Mucosa of descending colon (tissue), 3 donors: ENCODE measurements at regions not wholly inside any gene's neighbourhood (a gene's known extent, or its start where the extent isn't known, plus 50 kb on each side); places are given as distances from the start of the nearest gene placed in this dataset.

Source experiments
- ATAC-seq: fragments of 200-7000 bp; cut with Tn5 transposase; one replicate; pipeline ENCODE4 v1.9.1; 2020; ENCODE audit warnings: mild to moderate bottlenecking, moderate library complexity
- DNase-seq, 3 donors: peaks; one replicate each; pipeline ENCODE4 v3.0.0-alpha.2; 2020
- H3K36me3 ChIP-seq: fragments of 200-600 bp; one replicate; pipeline ENCODE4 v1.8.0; 2021; ENCODE audit warnings: low read depth, mild to moderate bottlenecking
- H3K4me1 ChIP-seq: fragments of 200-600 bp; one replicate; pipeline ENCODE4 v1.8.0; 2021; ENCODE audit warnings: low read depth, mild to moderate bottlenecking
- H3K4me3 ChIP-seq: fragments of 200-600 bp; one replicate; pipeline ENCODE4 v1.8.0; 2021; ENCODE audit warnings: mild to moderate bottlenecking
- H3K9me3 ChIP-seq: fragments of 200-600 bp; one replicate; pipeline ENCODE4 v1.8.0; 2021; ENCODE audit warnings: mild to moderate bottlenecking
- CTCF ChIP-seq: fragments of 200-600 bp; IDR thresholded peaks from one replicate; pipeline ENCODE4 v1.8.0; 2022; ENCODE audit warnings: antibody characterized with exemption, mild to moderate bottlenecking
- intact Hi-C, 2 donors: fragments of 100-400 bp; cut with DNase I in 1 of 2; cut with micrococcal nuclease in 1 of 2; formaldehyde crosslinking; loops; one replicate each; pipeline versions ENCODE4 v1.11.0 to v1.11.1; 2022; cut with DNase I, micrococcal nuclease
- donor health status: DM: no; HTN: no; CAD: no; lungs with moderate emphysema.
- donor health status: DM: no; HTN: no; CAD: no.
- donor health status: DM: no; HTN: yes; CAD: no.

DNA sequence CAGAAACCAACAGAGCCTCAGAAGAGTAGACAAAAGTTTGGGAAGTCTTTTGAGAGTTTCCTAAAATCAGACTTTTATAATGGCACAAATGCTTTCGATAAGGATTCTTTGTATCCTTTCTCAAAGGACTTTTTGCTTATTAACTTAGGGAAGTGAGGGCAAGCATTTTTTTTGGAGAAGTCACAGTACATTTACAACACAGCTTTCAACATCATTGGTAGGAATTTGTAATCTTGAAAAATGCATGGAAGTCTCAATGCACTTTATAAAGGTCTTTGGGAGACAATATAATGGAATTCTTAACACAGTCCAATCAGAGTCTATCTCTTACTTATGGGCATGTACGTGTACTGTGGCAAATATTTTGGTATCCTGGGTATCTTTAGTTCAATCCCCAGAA is 325.8 kb upstream of the NR5A2 start:
- ATAC-seq (no peak), DNase-seq (no peak)
- no peak for TF ChIP-seq CTCF
- Histone ChIP-seq H3K9me3 (no peaks in the 10 kb centered on the region), H3K4me1 (no peaks in the 10 kb centered on the region), H3K4me3 (no peak overlapping the region), H3K36me3 (no peaks in the 10 kb centered on the region)
- intact Hi-C loops = no loop called here

DNA sequence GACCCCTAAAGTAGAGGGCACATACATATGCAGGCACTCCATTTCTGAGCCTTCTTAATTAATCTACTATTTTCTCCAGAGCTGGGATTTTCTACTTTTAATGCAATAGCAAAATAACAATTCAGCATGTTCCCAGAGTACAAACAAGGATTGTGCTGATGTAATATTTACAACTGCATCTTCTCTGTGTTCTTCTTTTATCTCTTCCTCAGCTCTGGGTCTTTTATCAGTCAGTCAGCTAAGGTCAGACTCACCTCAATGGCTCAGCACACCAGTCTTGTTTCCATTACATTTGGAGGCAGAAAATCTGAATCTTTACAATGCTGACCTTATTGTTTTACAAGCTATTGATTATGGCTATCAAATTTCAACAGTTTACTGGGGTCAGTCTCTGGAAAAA is 323.3 kb upstream of the NR5A2 start:
- Histone ChIP-seq H3K4me3 (no peak overlapping the region), H3K9me3 (no peaks in the 10 kb centered on the region), H3K36me3 (no peaks in the 10 kb centered on the region), H3K4me1 (no peaks in the 10 kb centered on the region)
- intact Hi-C loops = no loop called here
- ATAC-seq = no peak
- no peak for TF ChIP-seq CTCF
- DNase-seq = no peak

- DNase-seq = no peak
- intact Hi-C loops = no loop called here
These were observed 321.7 kb upstream of the NR5A2 start for GRCh38 chr1:199705825-199706224.

DNA sequence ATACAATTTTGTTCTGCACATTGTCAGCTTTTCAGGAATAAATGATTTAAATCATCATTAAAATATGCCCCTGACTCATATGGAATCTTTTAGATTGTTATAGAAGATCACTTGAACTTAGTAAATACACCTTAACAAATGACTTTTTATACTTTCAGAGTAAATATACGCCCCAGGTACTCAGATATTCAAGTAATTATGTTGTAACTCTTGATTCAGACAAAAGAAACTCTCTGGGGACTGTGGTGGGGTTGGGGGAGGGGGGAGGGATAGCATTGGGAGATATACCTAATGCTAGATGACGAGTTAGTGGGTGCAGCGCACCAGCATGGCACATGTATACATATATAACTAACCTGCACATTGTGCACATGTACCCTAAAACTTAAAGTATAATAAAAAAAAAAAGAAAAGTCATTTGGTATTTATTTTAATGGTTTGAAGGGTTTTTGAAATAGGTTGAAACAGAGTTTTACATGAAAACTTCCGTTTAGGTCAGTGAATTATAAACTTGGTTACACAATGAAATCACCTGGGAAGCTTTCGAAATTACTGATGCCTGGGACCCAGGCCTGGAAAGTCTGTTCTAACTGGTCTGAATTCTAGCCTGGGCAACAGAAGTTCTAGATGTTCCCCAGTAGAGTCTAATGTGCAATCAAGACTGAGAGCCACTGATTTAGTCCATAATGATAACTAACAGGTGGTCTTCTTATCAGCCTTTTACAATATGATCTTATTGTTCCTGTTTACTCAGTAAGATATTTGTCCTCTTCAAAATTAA is 320.5 kb upstream of the NR5A2 start:
- Histone ChIP-seq H3K4me3 (no peak overlapping the region), H3K4me1 (no peaks in the 10 kb centered on the region), H3K36me3 (no peaks in the 10 kb centered on the region), H3K9me3 (peaks cover 7% of the 10 kb centered on the region)
- DNase-seq (no peak), ATAC-seq (no peak)
- intact Hi-C loops = no loop called here
- TF ChIP-seq CTCF = no peak

More at GRCh38 chr1:199705825-199706224, 321.7 kb upstream of the NR5A2 start:
- Histone ChIP-seq H3K4me3 (no peak overlapping the region), H3K9me3 (no peaks in the 10 kb centered on the region), H3K36me3 (no peaks in the 10 kb centered on the region), H3K4me1 (no peaks in the 10 kb centered on the region)
- no peak for TF ChIP-seq CTCF
- no peak for ATAC-seq

- Histone ChIP-seq H3K9me3 (peaks cover 7% of the 10 kb centered on the region), H3K4me3 (no peak overlapping the region), H3K36me3 (no peaks in the 10 kb centered on the region), H3K4me1 (no peaks in the 10 kb centered on the region)
- intact Hi-C loops = no loop called here
- DNase-seq (no peak), ATAC-seq (no peak)
- no peak for TF ChIP-seq CTCF
These were observed 316.5 kb upstream of the NR5A2 start for GRCh38 chr1:199710974-199711373.
